Lung (tissue), 12 donors: ENCODE measurements at regions not wholly inside any gene's neighbourhood (a gene's known extent, or its start where the extent isn't known, plus 50 kb on each side); places are given as distances from the start of the nearest gene placed in this dataset. TPM values are rescaled to one million over a fixed set of nuclear protein-coding genes. Genes with fewer than 3 reads are reported as not detected.

Source experiments
- ATAC-seq: fragments of 200-7000 bp; cut with Tn5 transposase; one replicate; pipeline ENCODE4 v1.9.1; 2020; ENCODE audit warnings: moderate number of reproducible peaks; ENCODE audit not compliant: insufficient read depth, low FRiP score
- DNase-seq, 3 donors: peaks; one replicate each; pipeline ENCODE4 v3.0.0-alpha.2; 2013 to 2017
- H3K27ac ChIP-seq, 2 donors: one replicate each; pipeline ENCODE4 v1.5.1; 2013; ENCODE audit warnings: mild to moderate bottlenecking in 2 of 2, moderate library complexity in 2 of 2, control low read depth in 1 of 2, inconsistent platforms in 1 of 2, low read depth in 1 of 2, low read length in 1 of 2
- H3K27me3 ChIP-seq, 3 donors: one replicate each; pipeline ENCODE4 v1.5.1; 2013; ENCODE audit warnings: low read length in 2 of 3; ENCODE audit not compliant: control insufficient read depth in 3 of 3, insufficient read depth in 3 of 3
- H3K36me3 ChIP-seq, 4 donors: one replicate each; pipeline ENCODE4 v1.5.1; 2013; ENCODE audit warnings: low read length in 4 of 4, mild to moderate bottlenecking in 1 of 4, moderate library complexity in 1 of 4; ENCODE audit not compliant: control insufficient read depth in 4 of 4, insufficient read depth in 4 of 4
- H3K4me1 ChIP-seq, 5 donors: one replicate each; pipeline ENCODE4 v1.5.1; 2013; ENCODE audit warnings: low read length in 5 of 5, mild to moderate bottlenecking in 2 of 5, moderate library complexity in 1 of 5; ENCODE audit not compliant: control insufficient read depth in 5 of 5, insufficient read depth in 5 of 5
- H3K4me3 ChIP-seq: one replicate; pipeline ENCODE4 v1.5.1; 2013; ENCODE audit warnings: mild to moderate bottlenecking, control low read depth, moderate library complexity
- H3K9ac ChIP-seq, 2 donors: one replicate each; pipeline ENCODE4 v1.5.1; 2013; ENCODE audit warnings: low read length in 2 of 2, control low read depth in 1 of 2; ENCODE audit not compliant: insufficient read depth in 1 of 2
- H3K9me3 ChIP-seq, 4 donors: one replicate each; pipeline ENCODE4 v1.5.1; 2013; ENCODE audit warnings: low read length in 3 of 4, mild to moderate bottlenecking in 1 of 4, moderate library complexity in 1 of 4; ENCODE audit not compliant: control insufficient read depth in 4 of 4, insufficient read depth in 3 of 4
- CTCF ChIP-seq: IDR thresholded peaks from 2 replicates; pipeline ENCODE4 v1.5.1; 2012; ENCODE audit warnings: mild to moderate bottlenecking; ENCODE audit errors: control extremely low read depth, extremely low read depth
- WGBS, 2 donors: extraction: QIAGEN DNeasy Blood & Tissue Kit; methylation state at CpG; one replicate each; pipeline ENCODE4 v1.1.7; 2013; 5-methylcytosine and 5-hydroxymethylcytosine counted together
- small RNA-seq: library from RNA; depleted of rRNA; stranded (forward); fragments of <200 nt; gene quantifications from one replicate; pipeline ENCODE3, GENCODE V24; 2014; ENCODE audit warnings: low replicate concordance
- donor health status: control.
- donor health status: control.
- donor health status: Bipolar disorder and iron deficiency.
- donor health status: healthy.
- donor health status: DM: yes; HTN: yes; CAD: no.

DNA sequence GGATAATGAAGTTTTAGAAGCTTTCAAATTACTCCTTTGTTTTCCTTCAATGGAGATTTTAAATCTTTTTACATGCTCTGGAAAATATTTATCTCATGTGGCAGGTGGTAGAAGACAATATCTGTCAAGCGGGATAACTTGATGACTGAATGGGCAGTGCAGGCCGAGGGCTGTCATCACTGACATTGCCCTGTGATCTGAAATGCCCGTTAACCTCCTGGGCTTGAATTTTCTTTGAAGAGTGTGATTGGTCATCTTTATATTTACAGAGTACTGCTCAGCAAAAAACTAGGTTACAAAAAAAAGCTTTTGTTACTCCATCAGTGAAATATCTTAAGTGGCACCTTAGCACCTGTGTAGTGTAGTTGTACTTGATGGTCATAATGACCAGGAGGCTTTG is 147.5 kb downstream of the GATB start:
- Histone ChIP-seq H3K36me3 (no peaks in the 10 kb centered on the region), H3K27ac (no peak overlapping the region), H3K27me3 (no peaks in the 10 kb centered on the region), H3K4me3 (no peak overlapping the region), H3K4me1 (no peaks in the 10 kb centered on the region), H3K9me3 (no peaks in the 10 kb centered on the region), H3K9ac (no peak overlapping the region)
- 89 to 92% methylated on average over 3 of the region's 3 CpGs for WGBS, 2 donors
- ATAC-seq: no peak
- no peak for TF ChIP-seq CTCF
- DNase-seq: no peak

- no peaks in the 10 kb centered on the region for H3K27me3 ChIP-seq
- H3K27ac ChIP-seq: no peak overlapping the region
- no peaks in the 10 kb centered on the region for H3K4me1 ChIP-seq
- no peak for ATAC-seq
- 61 to 84% methylated on average over 2 of the region's 2 CpGs for WGBS, 2 donors
- H3K4me3 ChIP-seq: no peak overlapping the region
- TF ChIP-seq CTCF: no peak
- H3K9me3 ChIP-seq: no peaks in the 10 kb centered on the region
- no peaks in the 10 kb centered on the region for H3K36me3 ChIP-seq
- H3K9ac ChIP-seq: no peak overlapping the region
- DNase-seq: no peak
Observed at GRCh38 chr4:151614561-151614960, 146.2 kb downstream of the GATB start.

DNA sequence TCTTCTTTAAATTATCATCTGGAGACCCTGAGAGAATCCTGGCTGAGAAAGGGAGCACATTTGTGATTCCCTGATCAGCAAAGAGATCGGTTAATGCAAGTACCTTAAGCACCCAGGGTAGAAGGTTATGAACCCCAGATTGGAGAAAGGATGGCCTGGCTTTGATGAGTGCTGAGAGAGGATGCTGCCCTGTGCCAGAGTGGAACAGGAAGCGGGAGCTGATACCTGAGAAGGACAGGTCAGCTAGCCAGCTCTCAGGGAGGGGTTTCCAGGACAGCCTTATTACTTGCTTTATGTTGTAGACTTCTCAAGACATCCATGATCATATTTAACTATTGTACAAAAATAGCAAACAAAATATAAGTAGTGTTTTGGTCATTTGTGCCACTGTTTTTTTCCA is 141.9 kb downstream of the GATB start:
- Histone ChIP-seq H3K36me3 (no peaks in the 10 kb centered on the region), H3K27me3 (peaks cover 0 to 3% (median 0%) of the 10 kb centered on the region in 3 donors), H3K4me3 (no peak overlapping the region), H3K27ac (no peak overlapping the region), H3K4me1 (peaks cover 0 to 3% (median 0%) of the 10 kb centered on the region in 5 donors), H3K9ac (no peak overlapping the region), H3K9me3 (no peaks in the 10 kb centered on the region)
- no peak for DNase-seq
- ATAC-seq: no peak
- no peak for TF ChIP-seq CTCF
- 88 to 92% methylated on average over 2 of the region's 2 CpGs for WGBS, 2 donors

DNA sequence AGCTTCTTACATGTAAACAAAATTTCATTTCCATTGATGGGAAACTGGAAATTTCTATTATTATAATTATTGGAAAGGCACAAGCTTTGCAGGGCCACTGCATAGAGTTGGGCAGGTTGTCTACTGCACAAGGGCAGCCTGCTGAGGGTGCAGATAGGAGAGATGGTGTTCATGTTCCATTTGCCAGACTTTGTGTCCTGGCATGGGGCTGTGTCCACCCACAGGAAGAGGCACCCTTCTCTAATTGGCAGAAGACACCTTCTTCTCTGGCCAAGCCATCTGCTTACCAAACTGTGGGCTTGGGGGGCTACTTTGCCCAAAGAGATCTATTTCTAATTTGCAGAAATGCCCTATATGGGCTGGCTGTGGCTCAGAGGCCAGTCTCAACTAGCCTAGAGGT is 140.7 kb downstream of the GATB start:
- H3K36me3 ChIP-seq: no peaks in the 10 kb centered on the region
- no peak for ATAC-seq
- H3K9ac ChIP-seq: no peak overlapping the region
- TF ChIP-seq CTCF: no peak
- DNase-seq: no peak
- peaks cover 0 to 6% (median 0%) of the 10 kb centered on the region in 3 donors for H3K27me3 ChIP-seq
- no peak overlapping the region for H3K4me3 ChIP-seq
- no peaks in the 10 kb centered on the region for H3K9me3 ChIP-seq
- peaks cover 0 to 3% (median 0%) of the 10 kb centered on the region in 5 donors for H3K4me1 ChIP-seq
- no peak overlapping the region for H3K27ac ChIP-seq

Small RNA genes lying in the stretch of these regions (small RNA-seq; reads per million reads assigned to genes)
- not detected for gene RN7SKP35
